ENCODE measurements at regions not wholly inside any gene's neighbourhood (a gene's known extent, or its start where the extent isn't known, plus 50 kb on each side); places are given as distances from the start of the nearest gene placed in this dataset.
"Not testable (repeated sequence)": the region's sequence is repeated elsewhere in the genome, so short reads cannot be mapped to it uniquely, and the experiment has no call there.

DNA sequence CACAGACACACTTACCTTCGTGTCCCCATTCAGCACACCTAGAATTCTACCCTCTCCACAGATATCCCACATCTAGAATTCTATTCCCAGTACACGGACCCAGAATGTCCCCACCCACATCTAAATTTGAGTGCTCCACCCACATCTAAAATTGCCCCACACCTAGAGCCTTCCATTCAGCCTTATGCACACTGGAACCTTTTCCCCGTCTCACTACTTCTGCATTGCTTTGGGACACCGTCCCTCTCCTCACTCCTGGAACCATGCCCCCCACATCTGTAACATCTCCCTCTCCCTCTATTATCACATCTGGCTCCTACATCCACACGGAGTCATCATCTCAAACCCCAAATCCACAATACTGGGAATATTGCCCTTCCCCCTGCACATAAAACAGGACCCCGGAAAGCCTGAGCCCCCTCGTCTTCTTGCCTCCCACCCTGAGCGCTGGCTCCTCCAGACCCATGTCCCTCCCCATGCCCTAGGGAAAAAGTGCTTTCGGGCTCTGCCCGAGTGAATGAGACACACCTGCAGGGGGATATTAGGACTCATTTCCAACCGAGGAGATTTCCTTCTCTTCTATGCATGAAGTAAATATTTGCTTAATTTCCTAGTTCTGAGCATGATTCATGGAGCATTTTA lies 125.8 kb upstream of the UNC5B start:
- TF ChIP-seq CTCF (IDR thresholded peaks at IDR 0.05; ENCODE audit: borderline replicate concordance): no peak
- H3K9me3 ChIP-seq (replicated peaks): no peaks in the 10 kb centered on the region
- H3K27ac ChIP-seq (replicated peaks): no peak overlapping the region
- H3K27me3 ChIP-seq (ENCODE audit: low read depth): peaks cover 13% of the 10 kb centered on the region
- intact Hi-C loops (cut with micrococcal nuclease): no loop called here
- H3K4me1 ChIP-seq: no peaks in the 10 kb centered on the region
- H3K4me3 ChIP-seq: no peak overlapping the region
- DNase-seq: no peak
- H3K36me3 ChIP-seq: no peaks in the 10 kb centered on the region

- peaks cover 3% of the 10 kb centered on the region for H3K4me1 ChIP-seq
- H3K27me3 ChIP-seq (ENCODE audit: low read depth): peaks cover 13% of the 10 kb centered on the region
- TF ChIP-seq CTCF (IDR thresholded peaks at IDR 0.05; ENCODE audit: borderline replicate concordance): no peak
- H3K9me3 ChIP-seq (replicated peaks): no peaks in the 10 kb centered on the region
- no peak overlapping the region for H3K4me3 ChIP-seq
- no peak for DNase-seq
- intact Hi-C loops (cut with micrococcal nuclease): no loop called here
- H3K36me3 ChIP-seq: no peaks in the 10 kb centered on the region
- no peak overlapping the region for H3K27ac ChIP-seq (replicated peaks)
Measured at GRCh38 chr10:71087622-71088021, 124.7 kb upstream of the UNC5B start.

DNA sequence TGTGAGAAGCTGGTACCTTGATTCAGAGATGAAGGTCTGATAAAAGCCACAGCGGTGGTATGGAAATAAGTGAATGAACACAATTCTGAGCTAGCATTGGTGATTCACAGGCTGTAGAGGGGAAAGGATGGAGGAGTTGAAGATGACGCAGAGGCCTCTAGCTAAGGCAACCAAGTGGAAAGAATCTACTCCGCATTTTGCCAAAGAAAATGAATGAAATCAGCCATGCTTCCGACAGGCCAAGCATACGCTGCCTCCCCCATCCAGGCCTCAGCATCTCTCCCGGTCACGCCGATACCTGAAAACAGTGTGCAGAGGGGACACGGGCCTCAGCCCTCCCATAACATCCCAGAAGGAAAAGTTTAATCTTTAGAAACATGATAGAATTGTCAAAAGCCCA lies 124.3 kb upstream of the UNC5B start:
- H3K27ac ChIP-seq (replicated peaks): no peak overlapping the region
- peaks cover 8% of the 10 kb centered on the region for H3K4me1 ChIP-seq
- no peaks in the 10 kb centered on the region for H3K9me3 ChIP-seq (replicated peaks)
- no peak overlapping the region for H3K4me3 ChIP-seq
- no peak for DNase-seq
- peaks cover 13% of the 10 kb centered on the region for H3K27me3 ChIP-seq (ENCODE audit: low read depth)
- TF ChIP-seq CTCF (IDR thresholded peaks at IDR 0.05; ENCODE audit: borderline replicate concordance): no peak
- intact Hi-C loops (cut with micrococcal nuclease): no loop called here
- H3K36me3 ChIP-seq: no peaks in the 10 kb centered on the region

DNA sequence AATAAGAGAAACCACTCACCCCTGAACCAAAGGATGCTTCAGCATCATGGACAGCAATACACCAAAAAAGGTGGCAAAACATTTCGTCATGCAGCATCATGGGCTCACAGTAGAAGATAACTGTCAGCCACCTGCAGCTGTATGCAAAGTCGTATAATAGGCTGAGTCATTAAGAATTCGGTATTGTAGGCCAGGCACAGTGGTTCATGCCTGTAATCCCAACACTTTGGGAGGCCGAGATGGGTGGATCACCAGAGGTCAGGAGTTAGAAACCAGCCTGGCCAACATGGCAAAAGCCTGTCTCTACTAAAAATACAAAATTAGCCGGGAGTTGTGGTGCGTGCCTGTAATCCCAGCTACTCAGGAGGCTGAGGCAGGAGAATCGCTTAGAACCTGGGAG lies 123.8 kb upstream of the UNC5B start:
- H3K27ac ChIP-seq (replicated peaks); H3K4me3 ChIP-seq; intact Hi-C loops (cut with micrococcal nuclease); DNase-seq; H3K36me3 ChIP-seq; H3K9me3 ChIP-seq (replicated peaks): not testable (repeated sequence)
- H3K4me1 ChIP-seq: peaks cover 11% of the 10 kb centered on the region
- H3K27me3 ChIP-seq (ENCODE audit: low read depth): peaks cover 13% of the 10 kb centered on the region

DNA sequence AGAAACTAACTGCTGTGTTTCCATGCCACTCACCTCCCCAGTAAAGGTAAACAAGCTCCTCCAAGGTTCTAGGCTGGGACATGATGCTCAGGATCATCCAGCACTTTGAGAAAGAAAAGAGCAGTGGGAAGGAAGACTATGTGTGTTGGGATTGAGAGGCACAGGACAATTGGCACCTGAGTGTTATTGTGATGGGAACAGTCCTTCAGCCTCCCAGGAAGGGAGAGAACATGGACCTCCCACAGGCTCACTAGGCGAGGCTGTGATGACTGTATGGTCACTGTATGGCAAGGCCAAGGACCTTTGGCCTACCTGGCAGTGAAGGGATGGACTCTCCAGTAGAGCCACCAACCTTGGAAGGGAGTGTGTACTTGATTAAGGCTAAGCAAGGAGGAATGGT lies 123.2 kb upstream of the UNC5B start:
- Histone ChIP-seq H3K4me1 (peaks cover 11% of the 10 kb centered on the region), H3K9me3 (replicated peaks) (no peaks in the 10 kb centered on the region), H3K4me3 (no peak overlapping the region), H3K36me3 (no peaks in the 10 kb centered on the region), H3K27me3 (ENCODE audit: low read depth) (peaks cover 13% of the 10 kb centered on the region), H3K27ac (replicated peaks) (no peak overlapping the region)
- intact Hi-C loops (cut with micrococcal nuclease): no loop called here
- DNase-seq: no peak
- no peak for TF ChIP-seq CTCF (IDR thresholded peaks at IDR 0.05; ENCODE audit: borderline replicate concordance)

- intact Hi-C loops (cut with micrococcal nuclease): no loop called here
- Histone ChIP-seq H3K36me3 (no peaks in the 10 kb centered on the region), H3K4me3 (no peak overlapping the region), H3K27ac (replicated peaks) (no peak overlapping the region), H3K27me3 (ENCODE audit: low read depth) (peaks cover 6% of the 10 kb centered on the region), H3K4me1 (peaks cover 11% of the 10 kb centered on the region), H3K9me3 (replicated peaks) (no peaks in the 10 kb centered on the region)
- no peak for TF ChIP-seq CTCF (IDR thresholded peaks at IDR 0.05; ENCODE audit: borderline replicate concordance)
- DNase-seq: no peak
Measured at GRCh38 chr10:71090330-71090729, 122.0 kb upstream of the UNC5B start.
